ENCODE measurements at regions not wholly inside any gene's neighbourhood (a gene's known extent, or its start where the extent isn't known, plus 50 kb on each side); places are given as distances from the start of the nearest gene placed in this dataset.
"Not testable (repeated sequence)": the region's sequence is repeated elsewhere in the genome, so short reads cannot be mapped to it uniquely, and the experiment has no call there.

DNA sequence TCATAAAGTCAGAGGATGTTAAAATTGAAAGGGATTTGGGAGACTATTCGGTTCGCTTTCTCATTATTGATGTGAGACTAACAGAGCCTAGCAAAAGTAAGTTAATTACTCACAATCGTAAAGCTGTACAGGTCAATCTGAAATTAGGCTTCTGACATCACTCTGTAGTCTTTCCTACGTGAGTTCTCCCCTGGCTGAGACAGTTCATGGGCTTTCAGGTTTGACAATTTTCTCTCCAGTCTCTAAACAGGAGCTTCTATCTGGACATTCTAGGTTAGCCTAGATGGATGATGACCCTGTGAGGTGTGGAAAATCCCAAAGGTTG is 77.5 kb upstream of the VKORC1L1 start:
- TF ChIP-seq, protein P1, sequence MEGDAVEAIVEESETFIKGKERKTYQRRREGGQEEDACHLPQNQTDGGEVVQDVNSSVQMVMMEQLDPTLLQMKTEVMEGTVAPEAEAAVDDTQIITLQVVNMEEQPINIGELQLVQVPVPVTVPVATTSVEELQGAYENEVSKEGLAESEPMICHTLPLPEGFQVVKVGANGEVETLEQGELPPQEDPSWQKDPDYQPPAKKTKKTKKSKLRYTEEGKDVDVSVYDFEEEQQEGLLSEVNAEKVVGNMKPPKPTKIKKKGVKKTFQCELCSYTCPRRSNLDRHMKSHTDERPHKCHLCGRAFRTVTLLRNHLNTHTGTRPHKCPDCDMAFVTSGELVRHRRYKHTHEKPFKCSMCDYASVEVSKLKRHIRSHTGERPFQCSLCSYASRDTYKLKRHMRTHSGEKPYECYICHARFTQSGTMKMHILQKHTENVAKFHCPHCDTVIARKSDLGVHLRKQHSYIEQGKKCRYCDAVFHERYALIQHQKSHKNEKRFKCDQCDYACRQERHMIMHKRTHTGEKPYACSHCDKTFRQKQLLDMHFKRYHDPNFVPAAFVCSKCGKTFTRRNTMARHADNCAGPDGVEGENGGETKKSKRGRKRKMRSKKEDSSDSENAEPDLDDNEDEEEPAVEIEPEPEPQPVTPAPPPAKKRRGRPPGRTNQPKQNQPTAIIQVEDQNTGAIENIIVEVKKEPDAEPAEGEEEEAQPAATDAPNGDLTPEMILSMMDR (IDR thresholded peaks at IDR 0.05): not testable (repeated sequence)
- not testable (repeated sequence) for TF ChIP-seq POLR2A, POLR2AphosphoS5 (IDR thresholded peaks at IDR 0.05)

All from prostate gland (tissue), 2 donors.